NOMO-1 (cell line): ENCODE measurements at regions not wholly inside any gene's neighbourhood (a gene's known extent, or its start where the extent isn't known, plus 50 kb on each side); places are given as distances from the start of the nearest gene placed in this dataset.
A peak's percentile ranks its signal among the peaks of the same experiment; 100 is the strongest.

ENCODE experiments used
- DNase-seq, 2 experiments: peaks; one replicate each; lab custom pipeline; 2025; ENCODE audit not compliant: unreplicated experiment in 2 of 2; lab: John Stamatoyannopoulos, UW

GRCh38 chr2:144582651-144583380 lies 62.9 kb upstream of the ZEB2 start:
- DNase-seq: no peak

GRCh38 chr2:144580521-144581161 lies 60.7 kb upstream of the ZEB2 start:
- peak in 1 of 2 experiments; percentile 7 for DNase-seq

GRCh38 chr2:144579556-144579955 lies 59.6 kb upstream of the ZEB2 start:
- no peak for DNase-seq

GRCh38 chr2:144578099-144578498 lies 58.2 kb upstream of the ZEB2 start:
- no peak for DNase-seq

GRCh38 chr2:144572977-144573376 lies 53.1 kb upstream of the ZEB2 start:
- DNase-seq: no peak

GRCh38 chr2:144571770-144572169 lies 51.9 kb upstream of the ZEB2 start:
- no peak for DNase-seq

- DNase-seq: no peak
These were observed 50.6 kb upstream of the ZEB2 start for GRCh38 chr2:144570566-144570965.
